K562 (cell line): ENCODE measurements at regions not wholly inside any gene's neighbourhood (a gene's known extent, or its start where the extent isn't known, plus 50 kb on each side); places are given as distances from the start of the nearest gene placed in this dataset.

Experiments
- ATAC-seq: fragments of 200-7000 bp; cut with Tn5 transposase; 3 replicates; pipeline ENCODE4 v1.9.1; 2020; ENCODE audit warnings: moderate library complexity
- BruUV-seq: library from RNA; stranded (reverse); fragments of 400-500 nt; replicated peaks from 2 replicates; lab custom pipeline; 2021; lab: Mats Ljungman, UMichigan
- CTCF ChIA-PET: fragments of 300-600 bp; formaldehyde crosslinking; extraction: SDS; loops from one replicate; lab custom pipeline; 2021; ENCODE audit warnings: low intra/inter-chr PET ratio; lab: Yijun Ruan, JAX
- POLR2A ChIA-PET: fragments of 300-600, 350-650 bp; sonication (Branson Sonifier 250); formaldehyde crosslinking; extraction: SDS; loops from one replicate; lab custom pipeline; 2021; ENCODE audit warnings: antibody characterized with exemption, inconsistent platforms; lab: Yijun Ruan, JAX
- DNase-seq, 4 experiments: peaks; one replicate each; pipeline versions ENCODE4 v3.0.0 to v3.0.0-alpha.2; 2011 to 2018; ENCODE audit warnings: low spot score in 3 of 4, mixed read lengths in 3 of 4; ENCODE audit errors: extremely low read depth in 1 of 4
- FAIRE-seq: peaks from 2 replicates; lab custom pipeline; 2011; peaks lifted over from hg19 to GRCh38; lab: Jason Lieb, UNC
- H2AFZ ChIP-seq: 2 replicates; pipeline ENCODE4 v1.6.0; 2011; ENCODE audit warnings: low read depth, low read length, control low read depth, inconsistent platforms
- H3K27ac ChIP-seq: fragments of 200-600 bp; 3 replicates; pipeline ENCODE4 v1.8.0; 2011; ENCODE audit warnings: low read depth, mild to moderate bottlenecking, control low read depth, inconsistent platforms, low read length, moderate library complexity, mixed read lengths; ENCODE audit errors: extremely low read depth
- H3K27me3 ChIP-seq, 2 experiments: fragments of 300-600 bp in 1 of 2; 2 replicates in 1 of 2; 3 replicates in 1 of 2; pipeline versions ENCODE4 v1.6.0 to v1.8.0; 2011; ENCODE audit warnings: inconsistent platforms in 2 of 2, low read length in 2 of 2, mild to moderate bottlenecking in 1 of 2, mixed read lengths in 1 of 2, moderate library complexity in 1 of 2; ENCODE audit not compliant: control insufficient read depth in 2 of 2, insufficient read depth in 2 of 2
- H3K36me3 ChIP-seq: fragments of 300-600 bp; 3 replicates; pipeline ENCODE4 v1.8.0; 2011; ENCODE audit warnings: mild to moderate bottlenecking, low read length, inconsistent platforms; ENCODE audit not compliant: control insufficient read depth, insufficient read depth
- H3K4me1 ChIP-seq, 2 experiments: fragments of 200-600 bp in 1 of 2; replicated peaks in 1 of 2; 2 replicates in 1 of 2; 3 replicates in 1 of 2; pipeline versions ENCODE4 v1.5.1 to v1.8.0; 2011; ENCODE audit warnings: inconsistent platforms in 2 of 2, low read length in 2 of 2, mild to moderate bottlenecking in 1 of 2, mixed read lengths in 1 of 2, moderate library complexity in 1 of 2; ENCODE audit not compliant: control insufficient read depth in 2 of 2, insufficient read depth in 2 of 2
- H3K4me2 ChIP-seq: 2 replicates; pipeline ENCODE4 v1.6.1; 2011; ENCODE audit warnings: low read length, control low read depth, inconsistent platforms, mixed read lengths; ENCODE audit not compliant: insufficient read depth
- H3K4me3 ChIP-seq: fragments of 200-600 bp; sonication (generic), shearing (Covaris generic); 2 replicates; pipeline ENCODE4 v1.5.1; 2016; ENCODE audit warnings: control low read depth, inconsistent platforms
- H3K79me2 ChIP-seq: fragments of 200-600 bp; 3 replicates; pipeline ENCODE4 v1.8.0; 2011; ENCODE audit warnings: low read length, inconsistent platforms; ENCODE audit not compliant: control insufficient read depth, insufficient read depth
- H3K9ac ChIP-seq, 2 experiments: 2 replicates each; pipeline versions ENCODE4 v1.6.0 to v1.6.1; 2011; ENCODE audit warnings: low read depth in 2 of 2, low read length in 2 of 2, control low read depth in 1 of 2, inconsistent platforms in 1 of 2, mild to moderate bottlenecking in 1 of 2, mixed read lengths in 1 of 2; ENCODE audit not compliant: insufficient read depth in 1 of 2
- H3K9me1 ChIP-seq: one replicate; pipeline ENCODE4 v1.6.0; 2011; ENCODE audit warnings: inconsistent platforms, mild to moderate bottlenecking, low read length, moderate library complexity; ENCODE audit not compliant: control insufficient read depth, insufficient read depth
- H3K9me3 ChIP-seq: replicated peaks from 2 replicates; pipeline ENCODE4 v1.5.1; 2011; ENCODE audit warnings: low read depth, low read length, inconsistent platforms; ENCODE audit not compliant: control insufficient read depth, insufficient read depth
- H4K20me1 ChIP-seq: replicated peaks from 2 replicates; pipeline ENCODE4 v1.6.1; 2011; ENCODE audit warnings: low read length, inconsistent platforms, mixed read lengths; ENCODE audit not compliant: control insufficient read depth, insufficient read depth
- CHAMP1 ChIP-seq: fragments of 450-650 bp; IDR thresholded peaks from 2 replicates; pipeline ENCODE4 v1.6.1; 2016; ENCODE audit warnings: mild to moderate bottlenecking
- GABPB2 ChIP-seq: fragments of 250-450 bp; sonication (Bioruptor Pico); conservative IDR thresholded peaks from 2 replicates; pipeline ENCODE4 v1.5.1; 2021; ENCODE audit warnings: mild to moderate bottlenecking
- PRPF4 ChIP-seq: fragments of 200-400 bp; formaldehyde crosslinking; IDR thresholded peaks from one replicate; pipeline ENCODE4 v1.6.1; 2017; ENCODE audit warnings: low read length, low read depth, mild to moderate bottlenecking; ENCODE audit not compliant: insufficient read depth, poor library complexity, severe bottlenecking
- SMAD4 ChIP-seq: fragments of 250-450 bp; sonication (Bioruptor Pico); conservative IDR thresholded peaks from 2 replicates; pipeline ENCODE4 v1.8.0; 2021; ENCODE audit warnings: inconsistent platforms, mild to moderate bottlenecking, moderate library complexity
- SREBF2 ChIP-seq: sonication (generic); formaldehyde crosslinking; IDR thresholded peaks from 2 replicates; pipeline ENCODE4 v1.4.0; 2020; ENCODE audit warnings: mild to moderate bottlenecking, missing genetic modification reagents
- ZNF282 ChIP-seq: sonication (generic); formaldehyde crosslinking; IDR thresholded peaks from 2 replicates; pipeline ENCODE4 v1.8.1; 2023; ENCODE audit warnings: missing genetic modification reagents
- ZNF324 ChIP-seq: fragments of 250-450 bp; sonication (Bioruptor Pico); IDR thresholded peaks from 2 replicates; pipeline ENCODE4 v1.4.0; 2020; ENCODE audit warnings: mild to moderate bottlenecking
- ZNF384 ChIP-seq: IDR thresholded peaks from 2 replicates; pipeline ENCODE4 v1.6.1; 2012; ENCODE audit warnings: low read depth, low read length, improper control_type of control experiment
- ZNF785 ChIP-seq: fragments of 250-450 bp; sonication (Bioruptor Pico); IDR thresholded peaks from 2 replicates; pipeline ENCODE4 v1.4.0; 2020; ENCODE audit warnings: mild to moderate bottlenecking
- WGBS: fragments of 100-300 bp; shearing (Covaris generic); methylation state at CpG from one replicate; pipeline ENCODE4 v1.1.6; 2016; ENCODE audit warnings: low coverage, mixed read lengths; ENCODE audit not compliant: insufficient coverage; ENCODE audit errors: missing lambda C conversion rate; 5-methylcytosine and 5-hydroxymethylcytosine counted together
- in situ Hi-C: fragments of 300-500 bp; cut with MboI; formaldehyde crosslinking; loops from 4 replicates; pipeline ENCODE4 v1.15.0; 2018; ENCODE audit warnings: inconsistent platforms, mixed read lengths
- intact Hi-C: fragments of 100-400 bp; cut with micrococcal nuclease; formaldehyde crosslinking; loops from 2 replicates; pipeline ENCODE4 v1.14.2; 2022
- TF ChIP-seq, protein P1 (sequence below): sonication (generic); formaldehyde crosslinking; IDR thresholded peaks from 2 replicates; pipeline ENCODE4 v1.8.0; 2023; ENCODE audit warnings: mild to moderate bottlenecking, missing genetic modification reagents
- TF ChIP-seq, protein P2 (sequence below): fragments of 250-450 bp; sonication (Bioruptor Pico); IDR thresholded peaks from 2 replicates; pipeline ENCODE4 v1.5.0; 2021

DNA sequence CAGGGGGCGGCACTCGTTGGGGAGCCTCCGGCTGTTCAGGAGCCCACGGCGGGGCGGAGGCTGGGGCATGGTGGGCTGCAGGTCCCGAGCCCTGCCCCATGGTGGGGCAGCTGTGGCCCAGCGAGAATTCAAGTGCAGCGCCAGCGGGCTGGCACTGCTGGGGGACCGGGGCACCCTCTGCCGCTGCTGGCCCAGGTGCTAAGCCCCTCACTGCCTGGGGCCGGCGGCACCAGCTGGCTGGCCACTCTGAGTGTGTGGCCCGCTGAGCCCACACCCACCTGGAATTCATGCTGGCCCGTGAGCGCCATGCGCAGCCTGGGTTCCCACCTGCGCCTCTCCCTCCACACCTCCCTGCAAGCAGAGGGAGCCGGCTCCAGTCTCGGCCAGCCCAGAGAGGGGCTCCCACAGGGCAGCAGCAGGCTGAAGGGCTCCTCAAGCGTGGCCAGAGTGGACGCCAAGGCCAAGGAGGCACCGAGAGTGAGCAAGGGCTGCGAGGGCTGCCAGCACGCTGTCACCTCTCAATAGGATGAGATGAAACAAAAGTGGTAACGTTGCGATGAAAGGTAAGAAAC, 464.9 kb downstream of the PCDH7 start:
- no TSS peak for BruUV-seq

DNA sequence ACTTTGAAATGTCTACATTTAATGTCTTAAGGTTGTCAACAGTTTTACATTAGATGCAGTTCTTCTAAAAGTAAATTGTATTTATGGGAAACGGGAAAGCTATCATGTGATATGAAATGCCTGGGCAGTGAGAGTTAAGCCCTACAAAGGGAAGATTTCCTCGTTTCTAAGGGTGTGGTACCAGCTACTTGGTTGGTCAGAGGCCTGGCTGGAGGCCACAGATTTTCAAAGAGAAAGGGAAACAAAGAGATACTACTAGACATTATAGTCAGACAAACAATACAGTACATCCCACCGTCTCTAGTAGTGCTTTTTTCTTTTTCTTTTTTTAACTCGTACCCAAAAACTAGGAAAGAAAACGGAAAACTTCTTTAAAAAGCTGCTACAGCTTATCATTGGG, 467.8 kb downstream of the PCDH7 start:
- POLR2A ChIA-PET = no interaction called here
- Histone ChIP-seq H3K27me3 (no peaks in the 10 kb centered on the region), H4K20me1 (no peaks in the 10 kb centered on the region), H3K4me3 (no peak overlapping the region), H3K9ac (no peak overlapping the region), H2AFZ (no peak overlapping the region), H3K27ac (no peak overlapping the region), H3K9me3 (no peaks in the 10 kb centered on the region), H3K36me3 (no peaks in the 10 kb centered on the region), H3K9me1 (no peaks in the 10 kb centered on the region), H3K4me1 (no peaks in the 10 kb centered on the region), H3K79me2 (no peaks in the 10 kb centered on the region), H3K4me2 (no peak overlapping the region)
- intact Hi-C loops (no loop called here), in situ Hi-C loops (no loop called here)
- ATAC-seq = no peak
- 0% methylated on average over 5 of the region's 5 CpGs for WGBS
- DNase-seq = no peak
- BruUV-seq = no TSS peak
- no peak for FAIRE-seq
- CTCF ChIA-PET = no interaction called here
- TF ChIP-seq SREBF2 = no peak
- TF ChIP-seq CHAMP1 = no peak
- TF ChIP-seq GABPB2 (CRISPR knock-in tag) = no peak
- TF ChIP-seq, protein P1, sequence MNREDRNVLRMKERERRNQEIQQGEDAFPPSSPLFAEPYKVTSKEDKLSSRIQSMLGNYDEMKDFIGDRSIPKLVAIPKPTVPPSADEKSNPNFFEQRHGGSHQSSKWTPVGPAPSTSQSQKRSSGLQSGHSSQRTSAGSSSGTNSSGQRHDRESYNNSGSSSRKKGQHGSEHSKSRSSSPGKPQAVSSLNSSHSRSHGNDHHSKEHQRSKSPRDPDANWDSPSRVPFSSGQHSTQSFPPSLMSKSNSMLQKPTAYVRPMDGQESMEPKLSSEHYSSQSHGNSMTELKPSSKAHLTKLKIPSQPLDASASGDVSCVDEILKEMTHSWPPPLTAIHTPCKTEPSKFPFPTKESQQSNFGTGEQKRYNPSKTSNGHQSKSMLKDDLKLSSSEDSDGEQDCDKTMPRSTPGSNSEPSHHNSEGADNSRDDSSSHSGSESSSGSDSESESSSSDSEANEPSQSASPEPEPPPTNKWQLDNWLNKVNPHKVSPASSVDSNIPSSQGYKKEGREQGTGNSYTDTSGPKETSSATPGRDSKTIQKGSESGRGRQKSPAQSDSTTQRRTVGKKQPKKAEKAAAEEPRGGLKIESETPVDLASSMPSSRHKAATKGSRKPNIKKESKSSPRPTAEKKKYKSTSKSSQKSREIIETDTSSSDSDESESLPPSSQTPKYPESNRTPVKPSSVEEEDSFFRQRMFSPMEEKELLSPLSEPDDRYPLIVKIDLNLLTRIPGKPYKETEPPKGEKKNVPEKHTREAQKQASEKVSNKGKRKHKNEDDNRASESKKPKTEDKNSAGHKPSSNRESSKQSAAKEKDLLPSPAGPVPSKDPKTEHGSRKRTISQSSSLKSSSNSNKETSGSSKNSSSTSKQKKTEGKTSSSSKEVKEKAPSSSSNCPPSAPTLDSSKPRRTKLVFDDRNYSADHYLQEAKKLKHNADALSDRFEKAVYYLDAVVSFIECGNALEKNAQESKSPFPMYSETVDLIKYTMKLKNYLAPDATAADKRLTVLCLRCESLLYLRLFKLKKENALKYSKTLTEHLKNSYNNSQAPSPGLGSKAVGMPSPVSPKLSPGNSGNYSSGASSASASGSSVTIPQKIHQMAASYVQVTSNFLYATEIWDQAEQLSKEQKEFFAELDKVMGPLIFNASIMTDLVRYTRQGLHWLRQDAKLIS (CRISPR knock-in tag) = no peak
- TF ChIP-seq SMAD4 = no peak
- no peak for TF ChIP-seq ZNF384
- TF ChIP-seq ZNF785 (CRISPR knock-in tag) = no peak

More for the DNA sequence above, 464.9 kb downstream of the PCDH7 start:
- ChIA-PET POLR2A (no interaction called here), CTCF (no interaction called here)
- Histone ChIP-seq H3K79me2 (no peaks in the 10 kb centered on the region), H3K27me3 (no peaks in the 10 kb centered on the region), H3K9ac (no peak overlapping the region), H2AFZ (no peak overlapping the region), H3K36me3 (no peaks in the 10 kb centered on the region), H3K9me1 (no peaks in the 10 kb centered on the region), H3K4me3 (no peak overlapping the region), H3K27ac (no peak overlapping the region), H4K20me1 (no peaks in the 10 kb centered on the region), H3K9me3 (no peaks in the 10 kb centered on the region; the same call in 1 of the 2 replicates), H3K4me1 (no peaks in the 10 kb centered on the region), H3K4me2 (no peak overlapping the region)
- FAIRE-seq (no peak), DNase-seq (no peak), ATAC-seq (no peak)
- intact Hi-C loops (no loop called here), in situ Hi-C loops (no loop called here)
- 3% methylated on average over 14 of the region's 28 CpGs for WGBS
- TF ChIP-seq ZNF324 (CRISPR knock-in tag) = no peak
- TF ChIP-seq ZNF282 = no peak
- TF ChIP-seq, protein P2, sequence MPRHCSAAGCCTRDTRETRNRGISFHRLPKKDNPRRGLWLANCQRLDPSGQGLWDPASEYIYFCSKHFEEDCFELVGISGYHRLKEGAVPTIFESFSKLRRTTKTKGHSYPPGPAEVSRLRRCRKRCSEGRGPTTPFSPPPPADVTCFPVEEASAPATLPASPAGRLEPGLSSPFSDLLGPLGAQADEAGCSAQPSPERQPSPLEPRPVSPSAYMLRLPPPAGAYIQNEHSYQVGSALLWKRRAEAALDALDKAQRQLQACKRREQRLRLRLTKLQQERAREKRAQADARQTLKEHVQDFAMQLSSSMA (CRISPR knock-in tag) = no peak
- TF ChIP-seq PRPF4 = no peak
